Activated naive CD8-positive, alpha-beta T cell treated with anti-CD3 and anti-CD28 coated beads, Interleukin-2, amount 50 U/mL, for 24 hours (primary cell): ENCODE measurements at regions not wholly inside any gene's neighbourhood (a gene's known extent, or its start where the extent isn't known, plus 50 kb on each side); places are given as distances from the start of the nearest gene placed in this dataset.
"Not testable (repeated sequence)": the region's sequence is repeated elsewhere in the genome, so short reads cannot be mapped to it uniquely, and the experiment has no call there.

Experiments
- ATAC-seq: fragments of 150-1000 bp; cut with Tn5 transposase; one replicate; pipeline ENCODE4 v1.10.0; 2021
- DNase-seq: peaks from one replicate; pipeline ENCODE4 v3.0.0; 2021
- H3K27ac Mint-ChIP-seq: one replicate; pipeline ENCODE4 v1.8.0; 2021; ENCODE audit warnings: mild to moderate bottlenecking, mixed read lengths
- H3K27me3 Mint-ChIP-seq: one replicate; pipeline ENCODE4 v1.8.0; 2021; ENCODE audit warnings: mixed read lengths
- H3K36me3 Mint-ChIP-seq: one replicate; pipeline ENCODE4 v1.8.0; 2021; ENCODE audit warnings: low read depth, mixed read lengths
- H3K4me1 Mint-ChIP-seq: one replicate; pipeline ENCODE4 v1.8.0; 2021; ENCODE audit warnings: mixed read lengths
- H3K4me3 Mint-ChIP-seq: one replicate; pipeline ENCODE4 v1.8.0; 2021; ENCODE audit warnings: mild to moderate bottlenecking, moderate library complexity, mixed read lengths
- H3K9me3 Mint-ChIP-seq: one replicate; pipeline ENCODE4 v1.8.0; 2021; ENCODE audit warnings: mixed read lengths

DNA sequence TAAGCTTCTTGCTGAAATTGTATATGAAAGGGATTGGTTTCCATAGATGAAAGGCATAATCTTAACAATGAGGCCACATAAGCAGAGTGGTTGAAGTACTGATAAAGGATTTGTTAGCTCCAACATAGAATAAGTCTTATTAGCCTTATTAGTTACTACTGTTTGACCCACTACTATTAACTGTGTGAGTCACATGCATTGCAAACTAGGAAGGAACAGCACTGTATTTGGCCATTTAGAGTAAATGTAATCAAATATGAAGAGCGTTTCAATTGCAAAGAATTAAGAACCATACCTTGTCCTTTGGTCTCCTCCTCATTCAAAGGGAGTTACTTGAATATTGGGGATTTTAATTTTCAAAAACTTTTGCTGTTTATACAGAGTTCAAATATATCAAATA lies 428.9 kb downstream of the MDFIC start:
- no peak for ATAC-seq
- no peaks in the 10 kb centered on the region for H3K4me1 Mint-ChIP-seq

DNA sequence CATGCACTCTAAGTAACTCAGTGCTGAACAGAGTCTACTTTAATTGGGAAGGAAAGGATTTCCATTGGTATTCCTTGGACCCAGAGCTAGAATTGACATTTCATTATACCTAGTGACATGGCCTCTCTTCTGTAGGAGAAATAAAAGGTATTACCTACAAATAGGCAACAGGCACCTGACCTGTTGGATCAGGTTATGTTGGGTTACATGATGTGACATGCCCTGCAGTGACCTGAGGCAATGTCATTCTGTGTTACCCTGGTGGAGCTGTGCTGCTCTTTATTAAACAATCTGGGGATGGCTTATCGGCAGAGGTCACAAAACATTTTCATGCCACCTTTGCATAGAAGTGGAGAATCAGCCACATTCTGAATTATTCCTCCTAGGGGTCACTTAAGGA lies 427.7 kb downstream of the MDFIC start:
- Mint-ChIP-seq H3K4me3 (no peak overlapping the region), H3K9me3 (no peaks in the 10 kb centered on the region), H3K27ac (no peak overlapping the region), H3K4me1 (no peaks in the 10 kb centered on the region), H3K27me3 (peaks cover 4% of the 10 kb centered on the region), H3K36me3 (no peaks in the 10 kb centered on the region)
- DNase-seq (no peak), ATAC-seq (no peak)

More for the DNA sequence above, 428.9 kb downstream of the MDFIC start:
- Mint-ChIP-seq H3K4me3 (no peak overlapping the region), H3K27me3 (peaks cover 4% of the 10 kb centered on the region), H3K9me3 (no peaks in the 10 kb centered on the region), H3K27ac (no peak overlapping the region), H3K36me3 (no peaks in the 10 kb centered on the region)
- DNase-seq, result no peak

DNA sequence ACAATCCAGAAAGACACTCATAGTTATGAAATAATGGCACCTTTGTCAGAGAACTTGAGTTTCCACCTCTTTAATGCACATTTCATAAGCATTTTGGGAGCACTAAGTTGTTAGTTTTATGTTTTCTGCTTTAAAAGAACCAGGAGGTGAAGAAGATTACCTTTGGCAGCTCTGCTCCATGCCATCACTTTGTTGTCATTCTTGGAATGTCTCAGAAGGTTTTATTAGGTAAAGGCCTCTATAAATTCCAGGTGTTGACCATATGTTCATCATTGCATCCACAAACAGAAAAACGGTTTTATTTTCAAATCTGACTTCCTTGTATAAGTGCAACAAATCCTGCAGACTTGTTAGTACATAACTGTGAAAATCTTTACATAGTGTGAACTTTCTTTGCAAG lies 424.8 kb downstream of the MDFIC start:
- ATAC-seq, result no peak
- Mint-ChIP-seq H3K4me1 (no peaks in the 10 kb centered on the region), H3K9me3 (no peaks in the 10 kb centered on the region)

DNA sequence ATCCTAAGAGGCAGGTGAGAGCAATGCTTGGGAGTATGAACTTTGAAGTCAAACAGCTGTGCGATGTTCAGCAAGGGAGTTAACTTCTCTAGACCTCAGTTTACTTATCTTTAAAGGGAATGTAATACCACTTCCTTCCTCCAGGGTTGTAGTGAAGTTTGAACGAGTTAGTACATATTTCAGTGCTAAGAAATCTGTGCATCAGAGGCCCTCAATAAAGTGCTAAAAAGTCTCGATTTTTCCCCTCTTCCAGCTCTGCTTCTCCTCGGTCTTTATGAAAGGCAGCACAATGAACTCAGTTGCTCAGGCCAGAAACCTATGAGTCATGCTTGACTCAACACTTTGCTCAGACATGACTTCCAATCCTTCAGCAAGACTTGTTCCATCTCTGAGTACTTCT lies 418.9 kb downstream of the MDFIC start:
- Mint-ChIP-seq H3K27ac (no peak overlapping the region), H3K9me3 (no peaks in the 10 kb centered on the region), H3K4me1 (peaks cover 3% of the 10 kb centered on the region), H3K27me3 (no peaks in the 10 kb centered on the region), H3K36me3 (no peaks in the 10 kb centered on the region), H3K4me3 (no peak overlapping the region)
- peak; percentile 49 for ATAC-seq
- no peak for DNase-seq

More for the DNA sequence above, 424.8 kb downstream of the MDFIC start:
- no peak overlapping the region for H3K27ac Mint-ChIP-seq
- DNase-seq, result no peak
- peaks cover 3% of the 10 kb centered on the region for H3K27me3 Mint-ChIP-seq
- no peak overlapping the region for H3K4me3 Mint-ChIP-seq
- H3K36me3 Mint-ChIP-seq, result no peaks in the 10 kb centered on the region

DNA sequence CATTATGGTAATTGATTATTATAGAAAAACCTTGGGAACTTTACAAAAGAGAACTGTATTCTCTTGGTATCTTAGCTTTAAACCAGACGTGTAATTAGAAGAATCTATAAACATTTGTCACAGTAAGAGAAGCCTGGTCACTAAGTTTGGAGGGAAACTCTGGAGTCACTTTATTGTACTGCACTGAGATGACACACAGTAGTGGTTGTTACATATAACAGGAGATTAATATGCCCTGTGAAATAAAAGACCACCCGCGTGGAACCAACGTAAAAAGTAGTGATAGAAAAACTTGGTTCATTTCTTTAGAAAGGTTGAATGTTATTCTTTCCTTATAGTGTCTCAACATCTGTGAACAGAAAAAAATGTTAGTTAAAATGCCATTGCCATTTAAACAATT lies 416.1 kb downstream of the MDFIC start:
- Mint-ChIP-seq H3K9me3 (no peaks in the 10 kb centered on the region), H3K27me3 (no peaks in the 10 kb centered on the region), H3K4me3 (no peak overlapping the region), H3K36me3 (no peaks in the 10 kb centered on the region), H3K27ac (no peak overlapping the region), H3K4me1 (peaks cover 3% of the 10 kb centered on the region)
- ATAC-seq, result no peak
- DNase-seq, result no peak

DNA sequence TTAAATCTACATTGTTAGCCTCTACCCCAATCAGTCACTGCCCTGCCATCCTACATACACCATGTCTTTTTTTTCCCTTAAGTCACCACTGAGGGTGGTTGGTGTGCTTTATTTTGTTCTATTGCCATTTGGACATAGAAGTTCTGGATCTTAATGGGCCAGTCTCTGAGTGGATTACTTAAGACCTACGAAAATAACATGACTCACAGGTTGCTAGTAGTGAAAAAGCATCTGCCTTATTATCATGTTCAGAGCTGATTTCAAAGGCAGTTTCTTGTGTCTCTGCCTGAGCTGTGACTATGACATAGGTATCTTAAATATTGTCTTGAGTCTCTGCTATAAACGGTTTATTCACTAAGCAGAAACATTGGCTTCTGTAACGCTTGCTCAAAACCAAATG lies 410.8 kb downstream of the MDFIC start:
- no peaks in the 10 kb centered on the region for H3K27me3 Mint-ChIP-seq
- H3K27ac Mint-ChIP-seq, result no peak overlapping the region
- no peaks in the 10 kb centered on the region for H3K36me3 Mint-ChIP-seq
- no peak for DNase-seq
- H3K4me3 Mint-ChIP-seq, result no peak overlapping the region
- H3K4me1 Mint-ChIP-seq, result no peaks in the 10 kb centered on the region
- no peaks in the 10 kb centered on the region for H3K9me3 Mint-ChIP-seq
- ATAC-seq, result no peak

DNA sequence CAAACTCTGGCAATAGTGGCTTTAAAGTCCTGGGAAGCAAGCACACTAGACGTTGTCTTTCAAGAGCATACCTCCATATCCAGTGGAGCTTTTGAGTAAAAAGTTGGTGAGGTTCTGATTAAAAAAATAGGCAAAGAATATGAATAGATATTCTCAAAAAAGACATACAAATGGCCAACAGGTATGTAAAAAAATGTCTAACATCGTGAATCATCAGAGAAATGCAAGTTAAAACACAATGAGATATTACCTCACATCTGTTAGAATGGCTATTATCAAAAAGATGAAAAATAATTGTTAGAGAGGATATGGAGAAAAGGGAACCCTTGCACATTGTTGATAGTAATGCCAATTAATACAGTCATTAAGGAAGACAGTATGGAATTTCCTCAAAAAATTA lies 407.1 kb downstream of the MDFIC start:
- no peak for DNase-seq
- no peak overlapping the region for H3K27ac Mint-ChIP-seq
- H3K4me1 Mint-ChIP-seq, result no peaks in the 10 kb centered on the region
- ATAC-seq, result no peak
- H3K9me3 Mint-ChIP-seq, result no peaks in the 10 kb centered on the region
- no peak overlapping the region for H3K4me3 Mint-ChIP-seq
- no peaks in the 10 kb centered on the region for H3K27me3 Mint-ChIP-seq
- no peaks in the 10 kb centered on the region for H3K36me3 Mint-ChIP-seq

DNA sequence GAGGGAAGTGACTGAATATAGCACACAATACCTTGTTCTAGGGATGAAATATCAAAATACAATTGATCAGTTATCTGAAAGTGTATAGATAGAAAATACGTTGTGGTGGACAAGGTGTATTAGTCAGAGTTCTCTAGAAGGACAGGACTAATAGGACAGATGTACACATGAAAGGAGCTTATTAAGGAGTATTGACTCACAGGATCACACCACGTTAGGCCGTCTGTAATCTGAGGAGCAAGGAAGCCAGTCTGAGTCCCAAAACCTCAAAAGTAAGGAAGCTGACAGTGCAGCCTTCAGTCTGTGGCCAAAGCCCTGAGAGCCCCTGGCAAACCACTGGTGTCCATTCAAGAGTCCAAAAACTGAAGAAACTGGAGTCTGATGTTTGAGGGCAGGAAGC lies 406.1 kb downstream of the MDFIC start:
- H3K27me3 Mint-ChIP-seq, result no peaks in the 10 kb centered on the region
- H3K4me1 Mint-ChIP-seq, result no peaks in the 10 kb centered on the region
- no peak for ATAC-seq
- H3K4me3 Mint-ChIP-seq, result no peak overlapping the region
- no peaks in the 10 kb centered on the region for H3K36me3 Mint-ChIP-seq
- no peak overlapping the region for H3K27ac Mint-ChIP-seq
- no peak for DNase-seq
- H3K9me3 Mint-ChIP-seq, result no peaks in the 10 kb centered on the region

DNA sequence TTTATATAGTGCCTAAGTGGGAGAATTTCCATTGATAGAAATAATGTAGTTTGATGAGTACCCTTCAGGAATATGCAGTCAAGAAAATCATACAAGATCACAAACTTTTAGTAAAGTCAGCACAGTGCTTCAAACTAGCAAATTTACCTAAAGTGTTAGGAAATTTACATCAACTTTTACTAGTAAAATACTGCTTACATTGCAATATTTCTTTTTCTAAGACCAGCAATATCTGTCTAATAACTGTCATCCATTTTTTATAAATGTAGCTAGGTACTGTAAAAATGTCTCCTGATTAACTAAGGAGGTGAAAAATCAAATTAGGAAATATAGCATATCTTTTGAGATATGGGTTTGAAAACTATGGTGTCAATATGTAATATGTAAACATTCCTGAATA lies 405.4 kb downstream of the MDFIC start:
- Mint-ChIP-seq H3K36me3 (no peaks in the 10 kb centered on the region), H3K4me1 (no peaks in the 10 kb centered on the region), H3K27me3 (no peaks in the 10 kb centered on the region), H3K27ac (no peak overlapping the region), H3K4me3 (no peak overlapping the region), H3K9me3 (no peaks in the 10 kb centered on the region)
- ATAC-seq (no peak), DNase-seq (no peak)

DNA sequence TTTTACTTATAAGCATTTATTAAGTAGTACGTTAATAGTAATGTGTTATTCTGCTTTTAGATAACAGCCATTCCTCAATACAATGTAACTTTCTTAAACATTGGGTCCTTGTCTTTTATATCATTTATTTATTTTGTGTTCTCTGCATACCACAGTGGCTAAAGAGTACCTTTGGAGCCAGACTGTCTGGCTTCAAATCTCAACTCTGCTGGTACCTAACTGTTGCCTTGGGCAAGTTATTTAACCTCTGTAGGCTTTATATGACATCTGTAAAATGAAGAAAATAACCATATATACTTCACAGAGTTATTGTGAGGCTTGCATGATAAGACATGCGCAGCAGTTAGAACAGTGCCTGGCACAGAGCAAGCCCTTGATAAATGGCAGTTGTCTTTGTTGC lies 397.6 kb downstream of the MDFIC start:
- Mint-ChIP-seq H3K9me3 (no peaks in the 10 kb centered on the region), H3K4me1 (no peaks in the 10 kb centered on the region), H3K36me3 (no peaks in the 10 kb centered on the region), H3K27ac (no peak overlapping the region), H3K4me3 (no peak overlapping the region), H3K27me3 (peaks cover 3% of the 10 kb centered on the region)
- no peak for ATAC-seq
- no peak for DNase-seq

DNA sequence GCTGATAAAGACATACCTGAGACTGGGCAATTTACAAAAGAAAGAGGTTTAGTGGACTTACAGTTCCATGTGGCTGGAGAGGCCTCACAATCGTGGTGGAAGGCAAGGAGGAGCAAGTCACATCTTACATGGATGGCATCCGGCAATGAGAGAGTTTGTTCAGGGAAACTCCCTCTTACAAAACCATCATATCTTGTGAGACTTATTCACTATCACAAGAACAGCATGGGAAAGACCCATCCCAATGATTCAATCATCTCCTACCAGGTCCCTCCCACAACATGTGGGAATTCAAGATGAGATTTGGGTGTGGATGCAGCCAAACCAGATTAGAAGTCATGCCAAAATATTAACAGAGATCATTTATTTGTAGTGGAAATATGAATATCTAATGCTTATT lies 388.4 kb downstream of the MDFIC start:
- DNase-seq, H3K36me3 Mint-ChIP-seq, H3K9me3 Mint-ChIP-seq, H3K27ac Mint-ChIP-seq, H3K4me1 Mint-ChIP-seq, H3K4me3 Mint-ChIP-seq, ATAC-seq, H3K27me3 Mint-ChIP-seq: not testable (repeated sequence)

DNA sequence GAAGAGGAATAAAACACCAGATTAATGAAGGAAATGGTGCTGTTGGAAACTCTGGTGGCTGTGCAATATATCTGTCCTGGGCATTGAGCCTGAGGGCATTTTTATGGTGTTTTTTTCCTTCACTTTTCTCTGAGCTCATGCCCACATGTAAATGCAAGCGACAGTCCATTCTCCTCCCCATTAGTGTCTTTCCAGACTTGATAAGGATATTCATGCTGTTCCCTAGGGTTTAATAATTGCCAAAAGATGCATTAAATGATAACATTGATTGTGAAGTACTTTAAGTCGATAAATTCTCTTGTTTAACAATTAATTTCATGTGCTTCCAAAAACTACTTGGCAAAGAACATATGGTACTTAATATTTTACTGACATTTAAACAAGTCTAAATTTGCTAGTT lies 384.7 kb downstream of the MDFIC start:
- Mint-ChIP-seq H3K27ac (no peak overlapping the region), H3K27me3 (peaks cover 2% of the 10 kb centered on the region), H3K9me3 (no peaks in the 10 kb centered on the region), H3K36me3 (no peaks in the 10 kb centered on the region), H3K4me1 (no peaks in the 10 kb centered on the region), H3K4me3 (no peak overlapping the region)
- no peak for ATAC-seq
- no peak for DNase-seq

DNA sequence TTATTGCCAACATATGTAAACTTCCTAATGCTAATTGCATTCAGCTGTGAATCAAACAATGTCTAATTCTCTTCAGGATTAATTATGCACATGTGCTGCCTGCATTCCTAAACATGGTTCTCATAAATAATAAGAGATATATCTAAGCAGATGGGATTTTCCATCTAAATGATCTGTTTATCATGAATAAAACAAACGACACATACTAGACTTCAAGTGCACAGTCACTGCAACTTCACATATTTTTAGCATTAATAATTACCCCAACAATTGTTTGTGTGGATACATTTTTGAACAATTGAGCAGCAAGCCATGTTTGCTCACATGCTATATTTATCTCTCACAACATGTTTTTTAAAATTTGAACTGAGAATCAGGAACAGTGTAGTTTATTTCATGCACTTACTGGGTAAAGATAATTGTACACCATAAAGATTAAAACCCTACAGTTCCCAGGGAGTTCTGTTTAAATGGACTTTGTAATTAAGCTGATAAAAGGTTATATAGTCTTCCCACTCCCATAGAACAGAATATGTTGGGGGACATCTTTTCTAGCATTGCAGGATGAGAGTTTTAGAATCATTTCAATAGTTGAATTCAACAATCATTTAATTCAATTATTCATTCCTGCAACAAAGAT lies 378.5 kb downstream of the MDFIC start:
- ATAC-seq (no peak), DNase-seq (no peak)
- no peaks in the 10 kb centered on the region for H3K4me1 Mint-ChIP-seq
- no peaks in the 10 kb centered on the region for H3K36me3 Mint-ChIP-seq
- H3K27me3 Mint-ChIP-seq, result peaks cover 2% of the 10 kb centered on the region
- H3K4me3 Mint-ChIP-seq, result no peak overlapping the region
- H3K9me3 Mint-ChIP-seq, result no peaks in the 10 kb centered on the region
- H3K27ac Mint-ChIP-seq, result no peak overlapping the region

DNA sequence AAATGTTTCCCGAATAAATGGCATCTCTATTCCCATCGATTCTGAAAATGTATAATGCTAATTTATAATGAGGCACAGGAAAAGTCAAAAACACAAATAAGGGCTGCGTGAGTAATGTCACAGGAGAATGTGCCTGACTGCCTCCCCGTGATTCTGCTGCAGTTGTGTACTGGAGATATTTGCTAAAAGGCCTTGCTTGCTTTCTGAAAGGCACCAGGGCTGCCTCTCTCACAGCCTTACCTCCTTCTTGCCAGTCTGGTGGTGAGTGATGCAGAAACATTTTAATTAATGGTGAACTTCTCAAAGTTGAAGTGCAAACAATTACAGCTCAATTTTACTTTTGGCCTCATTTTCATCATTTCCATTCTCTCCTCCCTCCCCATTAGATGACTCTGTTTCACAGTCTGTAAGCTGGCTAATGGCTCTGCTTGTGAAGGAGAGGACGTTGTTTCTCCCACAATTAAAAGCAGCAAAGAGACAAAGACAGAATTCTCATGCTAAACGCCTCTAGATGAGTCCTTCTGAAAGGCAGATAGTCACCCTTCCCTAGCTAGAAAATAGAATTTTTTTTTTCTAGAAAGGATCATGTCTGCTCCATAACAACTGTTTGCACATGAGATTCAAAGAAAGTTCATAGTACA lies 377.6 kb downstream of the MDFIC start:
- H3K4me1 Mint-ChIP-seq, result no peaks in the 10 kb centered on the region
- ATAC-seq, result no peak
- DNase-seq, result no peak
- H3K9me3 Mint-ChIP-seq, result no peaks in the 10 kb centered on the region
- no peak overlapping the region for H3K4me3 Mint-ChIP-seq
- no peak overlapping the region for H3K27ac Mint-ChIP-seq
- peaks cover 2% of the 10 kb centered on the region for H3K27me3 Mint-ChIP-seq
- H3K36me3 Mint-ChIP-seq, result no peaks in the 10 kb centered on the region

DNA sequence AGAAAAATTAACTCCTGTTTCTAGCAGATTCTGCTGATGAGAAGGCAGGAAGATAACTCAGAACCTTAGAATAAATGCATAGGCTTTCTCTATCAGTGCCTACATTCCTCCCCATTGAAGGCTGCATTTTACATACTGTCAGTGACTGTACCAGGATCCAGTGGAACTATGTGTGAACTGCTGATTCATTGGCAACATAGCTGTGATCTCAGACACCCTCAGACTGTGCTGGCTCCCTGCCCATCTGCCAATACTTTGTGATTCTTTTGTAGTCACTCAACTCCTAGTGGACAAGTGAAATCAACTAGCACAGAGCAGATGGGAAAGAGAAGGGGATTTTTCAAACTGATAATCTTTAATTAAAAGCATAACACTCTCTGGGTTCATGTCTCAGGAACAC lies 375.8 kb downstream of the MDFIC start:
- ATAC-seq, result no peak
- H3K4me3 Mint-ChIP-seq, result no peak overlapping the region
- no peak for DNase-seq

More for the DNA sequence above, 375.8 kb downstream of the MDFIC start:
- H3K27me3 Mint-ChIP-seq, result peaks cover 2% of the 10 kb centered on the region
- H3K4me1 Mint-ChIP-seq, result no peaks in the 10 kb centered on the region
- H3K27ac Mint-ChIP-seq, result no peak overlapping the region
- no peaks in the 10 kb centered on the region for H3K9me3 Mint-ChIP-seq
- H3K36me3 Mint-ChIP-seq, result no peaks in the 10 kb centered on the region
